CD4-positive, alpha-beta T cell treated with Interleukin-17A for 4 hours (primary cell): ENCODE measurements at regions not wholly inside any gene's neighbourhood (a gene's known extent, or its start where the extent isn't known, plus 50 kb on each side); places are given as distances from the start of the nearest gene placed in this dataset.
"Not testable (repeated sequence)": the region's sequence is repeated elsewhere in the genome, so short reads cannot be mapped to it uniquely, and the experiment has no call there.

Source experiments
- DNase-seq: peaks from one replicate; pipeline ENCODE4 v3.0.0-alpha.2; 2020; ENCODE audit warnings: mixed read lengths

DNA sequence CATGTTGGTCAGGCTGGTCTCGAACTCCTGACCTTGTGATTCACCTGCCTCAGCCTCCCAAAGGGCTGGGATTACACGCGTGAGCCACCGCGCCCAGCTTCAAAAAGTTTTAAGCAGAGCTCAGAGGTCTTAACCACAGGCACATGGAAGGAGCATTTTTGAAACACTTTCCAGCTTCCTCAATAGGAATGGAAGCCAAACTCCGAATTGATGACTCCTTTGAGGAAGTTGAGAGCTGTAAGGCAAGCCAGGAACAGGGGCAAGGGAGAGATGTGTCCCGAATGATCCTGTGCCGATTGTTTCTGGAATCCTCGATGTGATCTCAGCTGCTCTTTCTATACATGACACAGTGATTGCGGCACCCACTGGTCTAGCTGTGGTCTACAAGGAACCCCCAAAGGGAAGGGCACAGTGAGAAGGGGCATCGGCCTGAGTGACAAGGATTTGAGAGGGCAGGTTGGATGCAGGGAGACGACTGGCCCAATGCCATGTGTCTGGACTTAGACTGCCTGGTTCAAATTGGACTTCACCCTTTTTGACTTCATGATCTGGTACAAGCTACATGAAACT lies 116.2 kb downstream of the ADRA2C start:
- DNase-seq = not testable (repeated sequence)

- not testable (repeated sequence) for DNase-seq
Measured at GRCh38 chr4:3884261-3884660, 118.1 kb downstream of the ADRA2C start.

DNA sequence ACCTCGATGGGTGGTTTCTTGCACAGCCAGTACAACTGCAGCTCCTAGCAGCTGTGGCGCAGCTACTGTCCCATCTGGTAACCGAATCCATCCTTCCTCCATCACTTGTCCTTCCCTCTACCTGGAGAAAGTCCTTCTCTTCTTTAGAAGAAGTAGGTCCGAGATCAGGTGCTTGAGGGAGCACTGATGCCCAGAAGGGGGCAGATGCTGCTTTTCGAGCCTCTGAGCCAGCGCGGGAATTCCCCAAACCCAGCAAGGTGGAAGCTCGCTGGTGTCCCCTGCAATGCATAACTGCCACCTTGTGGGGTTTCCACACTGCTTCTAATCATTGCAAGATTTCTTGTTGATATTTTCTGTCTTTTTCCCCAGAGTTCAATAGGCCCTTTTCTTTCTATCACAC lies 127.4 kb downstream of the ADRA2C start:
- DNase-seq = not testable (repeated sequence)

DNA sequence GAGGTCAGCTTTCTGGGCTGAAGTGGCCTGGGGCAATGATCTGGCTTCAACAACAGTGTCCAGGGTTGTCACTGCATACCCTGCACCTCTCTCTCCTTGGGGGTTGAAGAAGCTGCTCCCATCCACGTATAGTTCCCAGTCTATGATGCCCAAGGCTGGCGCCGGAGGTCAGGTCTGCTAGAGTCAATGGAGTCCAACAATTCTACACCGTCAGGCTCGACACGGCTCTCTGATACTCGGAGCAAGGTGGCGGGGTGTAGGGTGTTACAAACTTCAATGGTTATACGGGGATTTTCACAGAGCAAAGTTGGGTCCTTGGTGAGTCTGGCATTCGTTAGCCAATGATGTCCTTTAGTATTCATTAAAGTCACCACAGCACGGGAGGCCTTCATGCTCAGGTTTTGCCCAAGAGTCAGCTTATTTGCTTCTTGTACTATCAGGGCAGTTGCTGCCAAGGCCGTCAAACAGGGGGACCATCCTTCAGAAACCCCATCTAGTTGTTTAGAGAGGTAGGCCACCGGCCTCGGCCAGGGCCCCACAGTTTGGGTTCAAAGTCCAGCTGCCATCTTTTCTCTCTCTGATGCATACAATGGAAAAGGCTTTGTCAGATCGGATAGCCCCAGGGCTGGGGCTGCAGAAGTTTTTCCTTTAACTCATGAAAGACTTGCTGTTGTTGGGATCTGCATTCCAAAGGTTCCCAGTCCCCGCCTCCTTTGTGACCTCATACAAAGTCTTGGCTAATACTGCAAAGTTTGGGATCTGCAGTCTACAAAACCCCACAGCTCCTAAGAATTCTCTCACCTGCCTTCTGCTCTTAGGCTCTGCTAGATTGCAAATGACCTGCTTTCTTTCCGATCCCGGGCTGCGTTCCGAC lies 128.1 kb downstream of the ADRA2C start:
- not testable (repeated sequence) for DNase-seq

- DNase-seq = no peak
Measured at GRCh38 chr4:3896441-3896840, 130.3 kb downstream of the ADRA2C start.

GRCh38 chr4:3896871-3897578 lies 130.8 kb downstream of the ADRA2C start:
- DNase-seq = not testable (repeated sequence)

DNA sequence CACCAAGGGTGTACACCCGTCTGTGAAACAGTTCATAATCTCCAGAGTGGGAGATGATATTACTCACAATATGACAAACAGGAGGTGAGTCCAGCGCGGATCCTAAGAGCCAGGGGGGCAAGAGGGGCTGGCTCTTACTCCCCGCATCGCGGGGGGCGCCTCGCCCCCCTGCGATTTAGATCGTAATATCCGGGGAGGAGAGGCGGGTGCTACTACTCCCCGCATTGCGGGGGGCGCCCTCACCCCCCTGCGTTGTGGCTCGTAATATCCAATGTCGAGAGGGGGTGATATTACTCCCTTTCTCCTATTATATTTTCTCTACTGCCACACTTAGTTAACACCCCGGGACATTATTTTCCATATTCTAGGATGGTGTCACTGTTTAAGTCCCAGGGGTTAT lies 131.9 kb downstream of the ADRA2C start:
- DNase-seq = no peak

DNA sequence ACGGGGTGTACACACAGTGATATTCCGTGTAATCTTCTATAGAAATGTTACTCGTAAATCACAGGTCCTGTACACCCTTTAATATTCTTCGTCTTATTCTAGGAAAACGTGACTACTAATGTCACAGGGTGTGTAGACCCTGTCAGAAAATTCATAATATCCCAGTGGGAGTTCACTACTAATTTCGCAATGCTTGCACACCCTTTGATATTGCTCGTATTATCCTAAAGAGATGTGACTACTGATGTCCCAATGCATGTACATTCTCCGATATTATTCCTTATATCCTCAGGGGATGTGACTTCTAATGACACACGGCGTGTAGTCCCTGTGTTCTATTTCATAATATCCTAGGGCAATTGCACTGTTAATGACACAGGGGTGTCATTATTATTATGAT lies 132.7 kb downstream of the ADRA2C start:
- DNase-seq = not testable (repeated sequence)

- not testable (repeated sequence) for DNase-seq
Measured at GRCh38 chr4:3904264-3904955, 138.2 kb downstream of the ADRA2C start.

DNA sequence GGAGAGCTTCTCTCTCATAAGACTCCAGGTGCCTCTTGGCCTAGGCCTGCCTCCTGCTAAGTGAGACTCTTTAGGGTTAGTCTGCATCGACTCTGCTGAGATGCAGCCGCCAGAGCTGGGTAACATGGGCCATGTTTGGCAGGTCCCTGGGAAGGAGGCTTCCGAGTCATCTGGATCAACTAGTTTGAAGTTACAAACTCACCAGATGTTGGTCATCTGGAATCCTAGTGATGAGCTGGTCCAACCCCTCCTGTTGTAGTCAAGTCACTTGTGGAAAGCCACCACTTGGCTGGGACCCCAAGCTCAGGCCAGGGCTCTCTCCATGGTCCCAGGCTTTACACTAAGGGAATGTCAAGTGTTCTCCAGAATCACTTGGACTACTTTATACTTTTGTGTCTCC lies 143.4 kb downstream of the ADRA2C start:
- not testable (repeated sequence) for DNase-seq

DNA sequence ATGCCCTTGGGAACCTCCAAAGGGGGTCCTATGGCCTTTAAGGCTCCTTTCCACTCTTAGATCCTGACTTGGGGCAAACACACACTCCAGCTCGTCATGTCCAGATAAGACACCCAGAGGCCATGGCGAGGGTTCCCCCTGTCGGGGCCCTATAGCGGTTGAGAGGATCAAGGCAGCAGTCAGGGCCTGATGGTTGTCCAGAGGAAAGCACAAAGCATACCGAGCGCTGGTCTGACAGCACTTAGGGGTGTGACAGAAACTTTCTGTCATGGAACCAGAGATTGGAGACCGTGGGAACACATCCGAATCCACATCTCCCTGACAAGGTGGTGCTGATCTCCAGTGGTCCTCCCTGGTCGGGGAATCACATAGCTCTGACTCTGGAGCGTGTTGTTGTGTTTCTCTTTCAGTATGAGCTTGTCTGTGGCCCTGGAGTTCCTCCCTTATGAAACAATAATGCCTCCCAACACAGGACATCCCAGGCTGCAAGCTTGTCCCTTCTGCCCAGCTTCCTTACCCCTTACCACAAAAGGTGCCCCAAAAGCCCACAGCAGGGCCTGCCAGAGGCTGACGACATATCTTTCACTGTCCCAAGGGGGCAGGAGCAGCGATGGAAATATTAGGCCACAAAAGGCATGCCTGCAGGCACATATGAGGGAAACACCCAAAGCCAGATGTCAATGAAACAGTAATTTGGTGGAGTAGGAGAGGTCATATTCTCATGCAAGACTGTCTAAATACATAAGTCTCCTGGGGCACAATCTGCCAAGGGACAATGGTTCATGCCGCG lies 144.2 kb downstream of the ADRA2C start:
- not testable (repeated sequence) for DNase-seq

DNA sequence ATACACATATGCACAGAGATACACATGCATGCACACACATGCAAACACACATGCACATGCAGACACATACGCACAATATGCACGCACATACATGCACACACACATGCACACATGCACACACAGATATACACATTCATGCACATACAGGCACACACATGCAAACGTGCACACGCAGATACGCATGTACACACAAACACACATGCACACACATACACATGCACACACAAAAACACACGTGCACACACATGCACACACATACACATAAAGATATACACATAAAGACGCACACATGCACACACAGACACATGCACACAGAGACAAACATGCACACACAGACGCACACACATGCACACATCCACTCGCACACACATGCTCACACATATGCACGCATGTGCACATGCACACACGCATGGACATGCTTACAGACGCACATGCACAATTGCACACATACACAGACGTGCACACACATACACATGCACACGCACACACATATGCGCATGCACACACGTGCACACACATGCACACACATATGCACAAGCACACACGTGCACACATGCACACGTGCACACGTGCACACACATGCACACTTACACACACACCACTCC lies 145.2 kb downstream of the ADRA2C start:
- DNase-seq = no peak

DNA sequence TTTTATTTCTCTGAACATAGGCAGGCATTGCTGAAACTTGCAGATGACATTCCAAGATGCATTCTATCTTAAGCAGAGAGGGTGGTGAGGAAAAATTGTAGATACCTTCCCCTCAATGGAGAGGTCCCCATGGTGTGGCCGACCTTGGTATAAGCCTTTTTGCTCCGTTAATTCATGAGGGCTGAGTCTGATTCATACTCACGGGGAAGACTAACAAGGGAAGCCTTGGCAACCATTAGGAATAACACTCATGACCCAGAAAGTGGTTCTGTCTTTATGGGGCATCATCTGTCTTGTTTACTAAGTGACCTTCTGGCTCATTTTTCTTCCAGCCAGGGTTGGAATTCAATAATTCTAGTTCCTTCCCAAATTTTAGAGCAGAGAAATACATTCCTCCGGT lies 148.3 kb downstream of the ADRA2C start:
- DNase-seq = not testable (repeated sequence)

GRCh38 chr4:3919509-3919908 lies 153.3 kb downstream of the ADRA2C start:
- DNase-seq = not testable (repeated sequence)

- DNase-seq = not testable (repeated sequence)
Measured at GRCh38 chr4:3921902-3922301, 155.7 kb downstream of the ADRA2C start.

DNA sequence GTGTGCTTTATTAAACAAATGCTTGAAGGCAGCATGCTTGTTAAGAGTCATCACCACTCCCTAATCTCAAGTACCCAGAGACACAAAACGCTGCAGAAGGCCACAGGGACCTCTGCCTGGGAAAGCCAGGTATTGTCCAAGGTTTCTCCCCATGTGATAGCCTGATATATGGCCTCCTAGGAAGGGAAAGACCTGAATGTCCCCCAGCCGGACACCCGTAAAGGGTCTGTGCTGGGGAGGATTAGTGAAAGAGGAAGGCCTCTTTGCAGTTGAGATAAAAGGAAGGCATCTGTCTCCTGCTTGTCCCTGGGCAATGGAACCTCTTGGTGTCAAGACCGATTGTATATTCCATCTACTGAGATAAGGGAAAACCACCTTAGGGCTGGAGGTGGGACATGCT lies 159.7 kb downstream of the ADRA2C start:
- not testable (repeated sequence) for DNase-seq

DNA sequence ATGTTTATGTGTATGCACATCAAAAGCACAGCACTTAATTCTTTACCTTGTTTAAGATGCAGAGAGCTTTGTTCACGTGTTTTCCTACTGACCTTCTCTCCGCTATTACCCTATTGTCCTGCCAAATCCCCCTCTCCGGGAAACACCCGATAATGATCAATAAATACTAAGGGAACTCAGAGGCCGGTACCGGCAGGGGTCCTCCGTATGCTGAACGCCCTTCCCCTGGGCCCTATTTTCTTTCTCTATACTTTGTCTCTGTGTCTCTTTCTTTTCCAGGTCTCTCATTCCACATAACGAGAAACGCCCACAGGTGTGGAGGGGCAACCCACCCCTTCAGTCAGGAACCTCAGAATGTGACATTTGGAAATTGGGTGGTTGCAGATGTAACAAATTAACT lies 160.1 kb downstream of the ADRA2C start:
- not testable (repeated sequence) for DNase-seq

- DNase-seq = not testable (repeated sequence)
Measured at GRCh38 chr4:3926969-3927755, 161.0 kb downstream of the ADRA2C start.

- DNase-seq = not testable (repeated sequence)
Measured at GRCh38 chr4:3929431-3929830, 163.2 kb downstream of the ADRA2C start.

GRCh38 chr4:3932734-3933133 lies 166.5 kb downstream of the ADRA2C start:
- DNase-seq = not testable (repeated sequence)

GRCh38 chr4:3935406-3935805 lies 169.2 kb downstream of the ADRA2C start:
- DNase-seq = not testable (repeated sequence)
